Fibroblast of villous mesenchyme (primary cell): ENCODE measurements at regions not wholly inside any gene's neighbourhood (a gene's known extent, or its start where the extent isn't known, plus 50 kb on each side); places are given as distances from the start of the nearest gene placed in this dataset.
"Not testable (repeated sequence)": the region's sequence is repeated elsewhere in the genome, so short reads cannot be mapped to it uniquely, and the experiment has no call there.

Source experiments
- DNase-seq: peaks from one replicate; pipeline ENCODE4 v3.0.0-alpha.2; 2010; ENCODE audit warnings: low read depth
- H3K4me3 ChIP-seq: 2 replicates; pipeline ENCODE4 v1.5.1; 2011; ENCODE audit warnings: low read depth, mild to moderate bottlenecking, low read length
- TF ChIP-seq, protein P1 (sequence below): IDR thresholded peaks from 2 replicates; pipeline ENCODE4 v1.5.1; 2012; ENCODE audit warnings: low read depth, mild to moderate bottlenecking, low read length; ENCODE audit not compliant: insufficient read depth

- TF ChIP-seq, protein P1, sequence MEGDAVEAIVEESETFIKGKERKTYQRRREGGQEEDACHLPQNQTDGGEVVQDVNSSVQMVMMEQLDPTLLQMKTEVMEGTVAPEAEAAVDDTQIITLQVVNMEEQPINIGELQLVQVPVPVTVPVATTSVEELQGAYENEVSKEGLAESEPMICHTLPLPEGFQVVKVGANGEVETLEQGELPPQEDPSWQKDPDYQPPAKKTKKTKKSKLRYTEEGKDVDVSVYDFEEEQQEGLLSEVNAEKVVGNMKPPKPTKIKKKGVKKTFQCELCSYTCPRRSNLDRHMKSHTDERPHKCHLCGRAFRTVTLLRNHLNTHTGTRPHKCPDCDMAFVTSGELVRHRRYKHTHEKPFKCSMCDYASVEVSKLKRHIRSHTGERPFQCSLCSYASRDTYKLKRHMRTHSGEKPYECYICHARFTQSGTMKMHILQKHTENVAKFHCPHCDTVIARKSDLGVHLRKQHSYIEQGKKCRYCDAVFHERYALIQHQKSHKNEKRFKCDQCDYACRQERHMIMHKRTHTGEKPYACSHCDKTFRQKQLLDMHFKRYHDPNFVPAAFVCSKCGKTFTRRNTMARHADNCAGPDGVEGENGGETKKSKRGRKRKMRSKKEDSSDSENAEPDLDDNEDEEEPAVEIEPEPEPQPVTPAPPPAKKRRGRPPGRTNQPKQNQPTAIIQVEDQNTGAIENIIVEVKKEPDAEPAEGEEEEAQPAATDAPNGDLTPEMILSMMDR, result no peak
- H3K4me3 ChIP-seq, result no peak overlapping the region
- DNase-seq, result no peak
Observed at GRCh38 chr12:131287015-131287937, 333.6 kb downstream of the ADGRD1 start.

DNA sequence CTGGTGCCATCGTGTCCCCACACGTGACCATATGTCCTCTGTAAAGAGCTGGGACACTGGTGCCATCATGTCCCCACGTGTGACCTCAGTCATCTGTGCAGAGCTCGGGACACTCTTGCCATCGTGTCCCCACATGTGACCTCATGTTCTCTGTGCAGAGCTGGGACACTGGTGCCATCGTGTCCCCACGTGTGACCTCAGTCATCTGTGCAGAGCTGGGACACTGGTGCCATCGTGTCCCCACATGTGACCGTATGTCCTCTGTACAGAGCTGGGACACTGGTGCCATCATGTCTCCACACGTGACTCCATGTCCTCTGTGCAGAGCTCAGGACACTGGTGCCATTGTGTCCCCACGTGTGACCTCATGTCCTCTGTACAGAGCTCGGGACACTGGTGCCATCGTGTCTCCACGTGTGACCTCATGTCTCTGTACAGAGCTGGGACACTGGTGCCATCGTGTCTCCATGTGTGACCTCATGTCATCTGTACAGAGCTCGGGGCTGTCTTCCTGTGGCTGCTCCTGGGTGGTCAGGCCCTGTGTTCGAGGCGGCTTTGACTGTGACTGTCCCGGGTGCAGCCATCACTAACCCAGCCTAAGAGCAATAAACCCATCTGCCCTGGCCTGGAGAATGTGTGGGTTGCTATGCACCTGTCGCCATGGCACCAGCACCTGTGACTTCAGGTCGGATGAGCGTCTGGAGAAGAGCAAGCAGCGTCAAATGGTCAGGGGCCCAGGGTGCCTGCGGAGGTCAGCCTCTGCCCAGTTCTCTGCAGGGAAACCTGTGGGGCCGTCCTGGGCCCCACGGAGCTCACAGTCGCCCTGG is 334.4 kb downstream of the ADGRD1 start:
- DNase-seq, result no peak
- TF ChIP-seq, protein P1, result no peak
- H3K4me3 ChIP-seq, result no peak overlapping the region

- not testable (repeated sequence) for DNase-seq, H3K4me3 ChIP-seq
Observed at GRCh38 chr12:131288765-131289695, 335.3 kb downstream of the ADGRD1 start.

DNA sequence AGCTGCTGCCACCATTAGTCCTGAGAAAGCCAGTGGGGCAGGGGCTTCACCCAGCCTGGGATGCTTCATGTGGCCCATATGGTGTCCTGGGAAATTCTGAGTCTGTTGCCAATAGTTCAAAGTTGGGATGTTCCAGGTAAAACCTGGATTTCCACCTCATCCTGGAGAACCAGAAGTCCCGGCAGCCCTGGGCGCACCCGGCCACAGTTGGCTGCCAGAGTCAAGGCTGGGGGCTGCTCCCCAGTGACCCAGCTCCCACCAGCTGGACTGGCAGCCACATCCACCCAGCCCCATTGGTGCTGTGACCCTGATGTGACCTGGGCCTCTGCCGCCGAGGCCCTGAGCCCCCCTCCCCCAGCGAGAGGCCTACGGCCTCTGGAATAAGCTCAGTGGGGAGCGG is 336.1 kb downstream of the ADGRD1 start:
- not testable (repeated sequence) for H3K4me3 ChIP-seq, DNase-seq

DNA sequence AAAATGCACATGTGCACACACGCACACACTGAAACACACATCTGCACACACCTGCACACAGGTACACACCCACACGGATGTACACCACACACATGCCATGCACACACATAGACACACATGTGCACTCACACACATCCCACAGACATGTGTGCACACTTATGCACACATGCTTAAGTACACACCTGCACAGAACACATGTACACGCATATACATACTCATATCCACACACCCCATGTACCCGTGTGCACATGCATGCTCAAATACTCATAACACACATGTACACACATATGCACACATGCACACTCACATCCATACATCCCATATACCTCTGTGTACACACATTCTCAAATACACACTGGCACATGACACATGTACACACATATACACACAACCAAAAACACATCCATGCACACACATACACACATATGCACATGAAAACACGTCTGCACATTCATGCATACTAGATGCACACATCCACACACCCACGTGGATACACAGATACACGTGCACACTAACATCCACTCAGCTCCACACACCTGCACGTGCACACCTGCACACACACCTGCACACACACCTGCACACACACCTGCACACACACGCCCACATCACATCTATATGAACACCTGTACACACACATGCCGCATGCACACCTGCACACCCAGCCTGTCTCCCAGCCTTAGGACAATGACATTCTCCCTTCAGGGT is 336.7 kb downstream of the ADGRD1 start:
- no peak for DNase-seq
- no peak overlapping the region for H3K4me3 ChIP-seq
- TF ChIP-seq, protein P1, result no peak

- not testable (repeated sequence) for H3K4me3 ChIP-seq, DNase-seq
Observed at GRCh38 chr12:131293071-131294015, 339.6 kb downstream of the ADGRD1 start.

DNA sequence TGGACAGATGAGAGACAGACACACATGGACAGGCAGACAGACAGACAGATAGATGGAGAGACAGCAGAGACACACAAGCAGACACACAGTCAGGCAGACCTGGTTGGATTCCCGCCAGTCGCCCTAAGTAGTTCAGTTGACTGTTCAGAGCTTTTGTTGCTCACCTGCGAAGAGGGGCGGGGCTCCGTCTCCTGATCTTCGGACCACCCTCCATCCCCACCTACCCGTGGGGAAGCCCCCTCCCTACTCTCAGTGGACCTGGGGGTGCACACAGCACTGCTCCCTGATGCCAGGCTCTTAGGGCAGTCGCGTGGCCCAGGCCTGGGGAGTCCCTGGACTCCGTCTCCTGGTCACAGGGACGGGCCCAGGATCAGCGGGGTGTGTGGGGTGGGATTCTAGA is 341.0 kb downstream of the ADGRD1 start:
- H3K4me3 ChIP-seq, DNase-seq: not testable (repeated sequence)

GRCh38 chr12:131295117-131295516 is 341.4 kb downstream of the ADGRD1 start:
- DNase-seq, H3K4me3 ChIP-seq: not testable (repeated sequence)

DNA sequence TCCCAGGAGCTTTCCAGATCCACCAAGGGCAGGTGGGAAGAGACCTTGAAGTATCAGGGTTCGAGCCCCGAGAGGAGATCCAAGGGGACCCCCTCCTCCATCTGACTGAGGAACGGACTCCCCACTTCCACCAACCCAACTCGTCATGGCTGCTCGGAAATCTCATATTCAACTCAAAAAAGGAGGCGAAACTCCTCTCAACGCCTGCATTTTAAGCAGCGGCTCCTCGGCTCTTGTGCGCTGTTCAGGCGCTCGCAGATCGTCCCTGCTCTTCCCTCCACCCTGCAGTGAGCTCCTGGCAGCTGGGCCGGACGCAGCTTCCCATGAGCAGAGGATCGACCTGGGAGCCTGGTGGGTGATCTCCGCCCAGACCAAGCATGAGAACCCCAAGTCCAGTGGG is 341.9 kb downstream of the ADGRD1 start:
- not testable (repeated sequence) for DNase-seq, H3K4me3 ChIP-seq

GRCh38 chr12:131296136-131296535 is 342.4 kb downstream of the ADGRD1 start:
- DNase-seq, H3K4me3 ChIP-seq: not testable (repeated sequence)

DNA sequence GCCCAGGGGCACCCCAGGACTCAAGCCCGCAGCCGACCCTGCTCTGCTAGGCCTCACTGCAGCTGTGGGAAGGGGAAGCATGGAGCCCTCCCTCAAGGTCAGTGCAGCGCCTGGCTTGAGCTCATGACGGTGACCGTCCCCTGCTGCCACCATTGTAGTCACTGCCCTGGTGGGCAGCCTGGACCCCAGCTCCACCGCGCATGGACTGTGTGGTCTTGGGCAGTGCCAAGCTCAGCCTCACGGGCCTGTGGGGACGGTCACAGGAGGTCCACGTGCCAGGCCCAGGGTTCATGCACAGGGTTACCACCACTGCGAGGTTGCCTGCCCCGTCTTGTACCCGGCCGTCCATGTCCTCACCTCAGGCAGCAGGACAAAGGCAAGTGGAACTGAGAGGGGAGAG is 342.9 kb downstream of the ADGRD1 start:
- DNase-seq, H3K4me3 ChIP-seq: not testable (repeated sequence)

DNA sequence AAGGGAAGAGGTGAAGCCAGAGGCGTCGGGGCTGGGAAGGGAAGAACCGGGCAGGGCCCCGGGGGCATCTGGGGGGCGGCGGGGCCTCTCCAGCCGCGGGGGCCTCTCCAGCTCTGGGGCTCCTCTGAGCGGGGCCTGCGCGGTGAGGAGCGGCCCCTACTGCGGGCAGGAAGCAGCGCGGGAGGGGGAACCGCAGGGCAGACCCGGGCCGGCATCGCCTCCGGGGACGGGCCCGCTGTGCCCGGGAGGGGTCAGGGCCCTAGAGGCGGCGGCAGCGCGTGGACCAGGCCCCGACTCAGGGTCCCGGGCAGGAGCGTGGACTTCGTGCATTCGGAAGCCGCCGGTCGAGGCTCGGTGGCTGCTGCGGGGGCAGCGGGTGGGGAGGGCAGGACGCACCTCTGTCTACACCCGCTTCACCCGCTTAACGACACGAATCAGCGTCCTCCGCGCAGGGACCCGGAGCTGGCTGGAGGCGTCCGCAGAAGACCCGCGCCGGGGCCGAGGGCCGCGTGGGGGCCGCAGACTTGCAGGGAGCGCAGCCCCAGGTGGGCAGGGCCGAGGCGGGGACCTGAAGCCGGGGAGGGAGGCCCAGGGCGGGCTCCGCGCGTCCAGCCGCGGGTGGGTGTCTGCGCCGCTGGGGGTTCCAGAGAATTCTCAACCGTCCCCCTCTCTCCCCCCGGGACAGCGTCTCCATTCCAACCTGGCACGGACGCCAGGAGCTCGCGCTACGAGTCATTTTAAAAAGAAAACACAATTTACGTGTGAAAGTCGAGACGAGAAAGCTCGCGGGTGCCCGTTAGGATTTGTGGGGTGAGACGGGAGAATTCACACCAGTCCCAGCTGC is 345.0 kb downstream of the ADGRD1 start:
- not testable (repeated sequence) for DNase-seq, H3K4me3 ChIP-seq
